WI38 (cell line): ENCODE measurements at regions not wholly inside any gene's neighbourhood (a gene's known extent, or its start where the extent isn't known, plus 50 kb on each side); places are given as distances from the start of the nearest gene placed in this dataset.

ENCODE experiments used
- H3K4me3 ChIP-seq: 2 replicates; pipeline ENCODE4 v1.5.1; 2011; ENCODE audit warnings: low read depth, mild to moderate bottlenecking, control low read depth, low read length
- CTCF ChIP-seq: IDR thresholded peaks from 2 replicates; pipeline ENCODE4 v1.5.1; 2012; ENCODE audit warnings: low read depth, mild to moderate bottlenecking, control low read depth, low read length

DNA sequence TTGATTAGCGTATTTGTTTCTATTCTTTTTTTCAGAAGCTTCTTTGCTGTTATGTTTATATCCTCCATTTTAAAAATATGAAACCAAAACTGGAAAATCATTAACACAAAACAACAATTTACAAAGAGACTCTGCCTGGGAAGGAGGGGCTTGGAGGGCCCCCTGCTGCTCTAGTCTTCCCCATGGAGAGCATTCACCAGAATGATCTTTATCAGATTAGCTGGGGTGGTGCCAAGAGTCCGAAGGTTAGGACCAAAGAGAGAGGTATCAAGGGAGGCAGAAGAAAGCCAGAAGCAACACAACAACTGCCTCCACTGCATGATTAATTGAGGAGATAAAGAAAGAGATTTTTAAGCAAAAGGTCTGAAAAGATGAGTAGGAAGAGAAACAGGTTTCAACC is 218.6 kb downstream of the IRS1 start:
- TF ChIP-seq CTCF: no peak
- H3K4me3 ChIP-seq: no peak overlapping the region

DNA sequence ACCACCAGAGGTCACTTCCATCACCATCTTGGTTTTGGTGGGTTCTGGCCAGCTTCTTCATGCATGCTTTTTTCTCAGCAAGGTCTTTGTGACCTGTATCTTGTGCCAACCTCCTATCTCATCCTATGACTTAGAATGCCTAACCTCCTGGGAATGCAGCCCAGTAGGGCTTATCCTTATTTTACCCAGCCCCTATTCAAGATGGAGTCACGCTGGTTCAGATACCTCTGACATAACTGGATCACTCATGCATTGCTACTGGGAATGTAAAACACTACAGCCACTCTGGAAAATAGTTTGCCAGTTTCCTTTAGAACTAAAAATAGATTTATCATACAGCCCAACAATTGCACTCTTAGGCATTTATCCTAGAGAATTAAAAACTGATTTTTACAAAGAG is 219.2 kb downstream of the IRS1 start:
- TF ChIP-seq CTCF: no peak
- no peak overlapping the region for H3K4me3 ChIP-seq

- TF ChIP-seq CTCF: no peak
- no peak overlapping the region for H3K4me3 ChIP-seq
These were observed 220.1 kb downstream of the IRS1 start for GRCh38 chr2:226579519-226579918.

DNA sequence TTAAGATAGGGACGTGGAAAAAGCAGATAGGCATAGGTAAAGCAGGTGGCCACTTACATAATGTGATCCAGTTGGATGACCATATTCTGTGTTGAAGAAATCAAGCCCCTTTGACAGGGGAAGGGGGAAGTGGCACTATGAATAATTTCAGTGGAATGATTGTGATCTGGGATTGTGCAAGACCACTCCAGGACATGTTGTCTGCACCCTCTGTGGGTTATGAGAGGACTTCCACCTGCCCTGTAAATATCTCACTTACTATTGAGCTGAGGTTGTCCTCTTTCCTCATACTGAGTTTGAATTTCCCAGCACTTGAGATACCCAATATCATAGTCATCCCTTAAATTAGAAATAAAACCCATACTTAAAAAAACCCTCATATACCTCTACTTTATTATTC is 220.7 kb downstream of the IRS1 start:
- H3K4me3 ChIP-seq: no peak overlapping the region
- no peak for TF ChIP-seq CTCF

GRCh38 chr2:226578373-226578772 is 221.2 kb downstream of the IRS1 start:
- no peak overlapping the region for H3K4me3 ChIP-seq
- no peak for TF ChIP-seq CTCF

- H3K4me3 ChIP-seq: no peak overlapping the region
- no peak for TF ChIP-seq CTCF
These were observed 223.7 kb downstream of the IRS1 start for GRCh38 chr2:226575928-226576327.

GRCh38 chr2:226573158-226573557 is 226.5 kb downstream of the IRS1 start:
- H3K4me3 ChIP-seq: no peak overlapping the region

More at GRCh38 chr2:226573158-226573557, 226.5 kb downstream of the IRS1 start:
- TF ChIP-seq CTCF: no peak
